ENCODE measurements at regions not wholly inside any gene's neighbourhood (a gene's known extent, or its start where the extent isn't known, plus 50 kb on each side); places are given as distances from the start of the nearest gene placed in this dataset.

DNA sequence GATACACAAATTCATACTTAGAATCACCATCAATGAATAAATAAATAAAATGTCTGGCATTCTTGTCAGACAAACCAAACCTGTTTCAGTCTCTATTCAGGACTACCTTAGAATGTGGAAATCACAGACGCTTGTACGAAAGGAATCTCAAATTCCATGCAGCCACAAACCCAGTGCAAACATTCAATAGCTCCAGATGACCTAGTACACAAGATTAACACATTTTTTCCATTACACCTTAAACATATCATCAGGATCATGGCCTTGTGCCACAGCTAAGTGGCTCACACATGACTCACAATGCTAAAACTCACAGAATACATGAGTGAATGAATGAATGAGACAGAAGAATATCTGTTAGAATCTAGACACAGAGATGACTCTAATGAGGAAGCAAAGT lies 134.2 kb downstream of the PWWP3B start:
- no peak for DNase-seq (ENCODE audit: low spot score)
- Mint-ChIP-seq H3K27ac (ENCODE audit: unreplicated experiment) (no peak overlapping the region), H3K9me3 (ENCODE audit: low read depth) (peaks cover 25% of the 10 kb centered on the region), H3K36me3 (ENCODE audit: low read depth) (no peaks in the 10 kb centered on the region), H3K4me3 (ENCODE audit: unreplicated experiment) (no peak overlapping the region), H3K4me1 (ENCODE audit: low read depth) (no peaks in the 10 kb centered on the region), H3K27me3 (ENCODE audit: low read depth) (no peaks in the 10 kb centered on the region)
- TF ChIP-seq CTCF (IDR thresholded peaks at IDR 0.05), result no peak

DNA sequence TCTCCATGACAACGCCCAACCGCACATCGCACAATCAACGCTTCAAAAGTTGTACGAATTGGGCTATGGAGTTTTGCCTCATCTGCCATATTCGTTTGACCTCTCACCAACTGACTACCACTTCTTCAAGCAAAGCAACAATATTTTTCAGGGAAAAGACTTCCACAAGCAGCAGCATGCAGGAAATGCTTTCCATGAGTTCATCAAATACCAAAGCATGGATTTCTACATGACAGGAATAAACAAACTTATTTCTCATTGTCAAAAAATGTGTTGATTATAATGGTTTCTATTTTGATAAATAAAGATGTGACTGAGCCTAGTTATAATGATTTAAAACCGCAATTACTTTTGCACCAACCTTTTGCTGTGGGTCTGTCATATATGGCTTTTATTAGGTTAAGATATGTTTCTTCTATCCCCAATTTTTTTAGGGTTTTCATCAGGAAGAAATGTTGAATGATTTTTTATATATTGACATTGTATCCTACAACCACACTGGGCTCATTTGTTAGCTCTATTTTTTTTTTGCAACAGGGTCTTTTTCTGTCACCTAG lies 138.4 kb downstream of the PWWP3B start:
- no peak for TF ChIP-seq CTCF (IDR thresholded peaks at IDR 0.05)
- no peak overlapping the region for H3K27ac Mint-ChIP-seq (ENCODE audit: unreplicated experiment)
- H3K9me3 Mint-ChIP-seq (ENCODE audit: low read depth), result peaks cover 25% of the 10 kb centered on the region
- no peaks in the 10 kb centered on the region for H3K4me1 Mint-ChIP-seq (ENCODE audit: low read depth)
- H3K4me3 Mint-ChIP-seq (ENCODE audit: unreplicated experiment), result no peak overlapping the region
- DNase-seq (ENCODE audit: low spot score), result no peak
- no peaks in the 10 kb centered on the region for H3K36me3 Mint-ChIP-seq (ENCODE audit: low read depth)
- H3K27me3 Mint-ChIP-seq (ENCODE audit: low read depth), result no peaks in the 10 kb centered on the region

- no peak for DNase-seq (ENCODE audit: low spot score)
- Mint-ChIP-seq H3K36me3 (ENCODE audit: low read depth) (no peaks in the 10 kb centered on the region), H3K27ac (ENCODE audit: unreplicated experiment) (no peak overlapping the region), H3K4me1 (ENCODE audit: low read depth) (no peaks in the 10 kb centered on the region), H3K4me3 (ENCODE audit: unreplicated experiment) (no peak overlapping the region), H3K9me3 (ENCODE audit: low read depth) (peaks cover 31% of the 10 kb centered on the region), H3K27me3 (ENCODE audit: low read depth) (peaks cover 2% of the 10 kb centered on the region)
- no peak for TF ChIP-seq CTCF (IDR thresholded peaks at IDR 0.05)
Measured at GRCh38 chrX:106323357-106323756, 155.3 kb downstream of the PWWP3B start.

- H3K4me1 Mint-ChIP-seq (ENCODE audit: low read depth), result no peaks in the 10 kb centered on the region
- no peak overlapping the region for H3K4me3 Mint-ChIP-seq (ENCODE audit: unreplicated experiment)
- no peak for DNase-seq (ENCODE audit: low spot score)
- H3K27ac Mint-ChIP-seq (ENCODE audit: unreplicated experiment), result no peak overlapping the region
- H3K27me3 Mint-ChIP-seq (ENCODE audit: low read depth), result no peaks in the 10 kb centered on the region
- no peaks in the 10 kb centered on the region for H3K36me3 Mint-ChIP-seq (ENCODE audit: low read depth)
- no peak for TF ChIP-seq CTCF (IDR thresholded peaks at IDR 0.05)
- H3K9me3 Mint-ChIP-seq (ENCODE audit: low read depth), result peaks cover 23% of the 10 kb centered on the region
Measured at GRCh38 chrX:106331606-106332005, 163.5 kb downstream of the PWWP3B start.

DNA sequence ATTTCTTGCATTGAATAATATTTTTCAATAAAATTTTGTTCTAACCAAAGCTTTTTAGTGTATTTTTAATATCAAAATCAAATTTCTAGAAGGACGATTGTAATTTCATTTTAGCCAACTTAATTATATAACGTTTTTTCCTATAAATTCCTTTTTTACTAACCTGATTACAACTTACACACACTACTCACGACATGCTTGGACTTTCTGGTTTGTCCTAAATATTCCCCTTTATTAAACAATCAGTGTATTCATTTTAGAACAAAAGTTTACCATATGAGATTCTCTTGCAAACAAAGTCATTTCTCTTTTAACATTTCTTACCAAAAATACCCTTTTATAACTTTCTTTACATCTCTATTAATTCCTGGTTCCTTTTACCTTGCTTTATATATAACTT lies 173.7 kb downstream of the PWWP3B start:
- no peak for TF ChIP-seq CTCF (IDR thresholded peaks at IDR 0.05)
- Mint-ChIP-seq H3K27ac (ENCODE audit: unreplicated experiment) (no peak overlapping the region), H3K4me3 (ENCODE audit: unreplicated experiment) (no peak overlapping the region), H3K4me1 (ENCODE audit: low read depth) (no peaks in the 10 kb centered on the region), H3K27me3 (ENCODE audit: low read depth) (no peaks in the 10 kb centered on the region), H3K9me3 (ENCODE audit: low read depth) (peaks cover 36% of the 10 kb centered on the region), H3K36me3 (ENCODE audit: low read depth) (peaks cover 2% of the 10 kb centered on the region)
- no peak for DNase-seq (ENCODE audit: low spot score)
